Activated CD4-positive, alpha-beta T cell treated with anti-CD3 and anti-CD28 coated beads for 4 hours (primary cell): ENCODE measurements at regions not wholly inside any gene's neighbourhood (a gene's known extent, or its start where the extent isn't known, plus 50 kb on each side); places are given as distances from the start of the nearest gene placed in this dataset.
"Not testable (repeated sequence)": the region's sequence is repeated elsewhere in the genome, so short reads cannot be mapped to it uniquely, and the experiment has no call there.

Experiments
- DNase-seq, 2 donors: peaks; one replicate each; pipeline ENCODE4 v3.0.0-alpha.2; 2020

GRCh38 chr6:170146640-170147039 is 144.2 kb downstream of the DLL1 start:
- DNase-seq: no peak

- not testable (repeated sequence) for DNase-seq
Measured at GRCh38 chr6:170146131-170146530, 144.7 kb downstream of the DLL1 start.

GRCh38 chr6:170145716-170146115 is 145.2 kb downstream of the DLL1 start:
- peak in 1 of 2 donors; percentile 31 for DNase-seq

GRCh38 chr6:170145272-170145592 is 145.6 kb downstream of the DLL1 start:
- DNase-seq: no peak

GRCh38 chr6:170144571-170145271 is 146.2 kb downstream of the DLL1 start:
- DNase-seq: no peak

GRCh38 chr6:170143401-170144150 is 147.3 kb downstream of the DLL1 start:
- no peak for DNase-seq

GRCh38 chr6:170142559-170142958 is 148.3 kb downstream of the DLL1 start:
- no peak for DNase-seq

- not testable (repeated sequence) for DNase-seq
Measured at GRCh38 chr6:170141061-170141460, 149.8 kb downstream of the DLL1 start.

GRCh38 chr6:170140129-170140528 is 150.7 kb downstream of the DLL1 start:
- DNase-seq: no peak

- DNase-seq: no peak
Measured at GRCh38 chr6:170139531-170139930, 151.3 kb downstream of the DLL1 start.

- DNase-seq: not testable (repeated sequence)
Measured at GRCh38 chr6:170139046-170139445, 151.8 kb downstream of the DLL1 start.

- no peak for DNase-seq
Measured at GRCh38 chr6:170137911-170138910, 152.7 kb downstream of the DLL1 start.

- no peak for DNase-seq
Measured at GRCh38 chr6:170137176-170137891, 153.5 kb downstream of the DLL1 start.

- DNase-seq: no peak
Measured at GRCh38 chr6:170136541-170137175, 154.2 kb downstream of the DLL1 start.

GRCh38 chr6:170135821-170136471 is 154.9 kb downstream of the DLL1 start:
- DNase-seq: no peak

- no peak for DNase-seq
Measured at GRCh38 chr6:170135461-170135820, 155.4 kb downstream of the DLL1 start.

- no peak for DNase-seq
Measured at GRCh38 chr6:170134471-170135440, 156.1 kb downstream of the DLL1 start.

GRCh38 chr6:170134031-170134470 is 156.8 kb downstream of the DLL1 start:
- DNase-seq: no peak

- no peak for DNase-seq
Measured at GRCh38 chr6:170132561-170132991, 158.3 kb downstream of the DLL1 start.

GRCh38 chr6:170132011-170132521 is 158.8 kb downstream of the DLL1 start:
- no peak for DNase-seq
